ENCODE measurements at regions not wholly inside any gene's neighbourhood (a gene's known extent, or its start where the extent isn't known, plus 50 kb on each side); places are given as distances from the start of the nearest gene placed in this dataset.

DNA sequence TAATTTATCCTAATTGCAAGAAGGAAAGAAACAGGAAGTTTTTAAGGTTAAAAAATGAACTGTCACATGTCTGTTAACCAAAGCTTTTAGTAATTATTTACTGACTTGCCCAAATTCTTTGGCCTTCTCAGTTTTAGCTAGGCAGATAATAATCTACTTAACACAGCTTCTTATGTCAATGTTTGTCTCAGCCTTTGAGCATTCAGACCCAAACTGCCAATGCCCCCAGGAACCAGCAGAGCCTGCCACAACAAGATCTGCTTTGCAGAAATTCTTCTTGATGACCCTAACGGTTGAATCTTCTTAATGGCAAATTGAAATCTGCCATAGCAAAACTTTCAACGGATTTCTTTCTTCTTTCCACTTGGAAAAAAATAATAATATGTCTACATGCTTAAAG lies 792.4 kb upstream of the ADGRL2 start:
- H3K27ac ChIP-seq (ENCODE audit: low read depth in 2 of 2, low read length in 1 of 2), result no peak overlapping the region
- 36 to 58% methylated on average over 2 of the region's 2 CpGs for WGBS, 2 donors
- no peaks in the 10 kb centered on the region for H3K36me3 ChIP-seq (ENCODE audit: control insufficient read depth in 2 of 2, insufficient read depth in 2 of 2, low read length in 1 of 2)
- no peaks in the 10 kb centered on the region for H3K9me3 ChIP-seq (ENCODE audit: control insufficient read depth in 2 of 2, insufficient read depth in 1 of 2, low read depth in 1 of 2, low read length in 1 of 2)
- H3K4me3 ChIP-seq (ENCODE audit: low read depth in 1 of 2, low read length in 2 of 2), result no peak overlapping the region
- H3K4me1 ChIP-seq (ENCODE audit: control insufficient read depth in 2 of 2, insufficient read depth in 2 of 2, low read length in 1 of 2), result no peaks in the 10 kb centered on the region
- H3K27me3 ChIP-seq (ENCODE audit: control insufficient read depth in 1 of 2, insufficient read depth in 2 of 2, low read length in 2 of 2), result no peaks in the 10 kb centered on the region

DNA sequence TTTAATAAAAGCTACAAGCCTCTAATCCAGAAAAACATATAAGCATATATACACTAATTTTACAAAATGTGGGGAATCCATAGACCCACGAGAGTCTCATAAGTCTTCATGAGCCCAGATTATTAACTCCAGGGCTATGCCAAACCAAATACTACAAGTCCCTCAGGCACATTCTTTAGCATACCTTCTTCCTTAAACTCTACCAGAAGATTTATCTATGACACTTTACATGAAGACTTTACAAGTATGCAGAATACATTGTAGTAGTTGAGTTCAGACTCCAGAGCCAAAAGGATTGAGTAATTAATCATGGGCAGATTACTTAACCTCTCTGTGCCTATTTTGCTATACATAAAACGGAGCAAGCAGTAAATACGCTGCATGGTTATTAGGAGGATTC lies 793.7 kb upstream of the ADGRL2 start:
- Histone ChIP-seq H3K27me3 (ENCODE audit: control insufficient read depth in 1 of 2, insufficient read depth in 2 of 2, low read length in 2 of 2) (no peaks in the 10 kb centered on the region), H3K27ac (ENCODE audit: low read depth in 2 of 2, low read length in 1 of 2) (no peak overlapping the region), H3K4me1 (ENCODE audit: control insufficient read depth in 2 of 2, insufficient read depth in 2 of 2, low read length in 1 of 2) (no peaks in the 10 kb centered on the region), H3K9me3 (ENCODE audit: control insufficient read depth in 2 of 2, insufficient read depth in 1 of 2, low read depth in 1 of 2, low read length in 1 of 2) (no peaks in the 10 kb centered on the region), H3K4me3 (ENCODE audit: low read depth in 1 of 2, low read length in 2 of 2) (no peak overlapping the region), H3K36me3 (ENCODE audit: control insufficient read depth in 2 of 2, insufficient read depth in 2 of 2, low read length in 1 of 2) (no peaks in the 10 kb centered on the region)
- WGBS, 2 donors, result 50 to 73% methylated on average over 3 of the region's 3 CpGs

DNA sequence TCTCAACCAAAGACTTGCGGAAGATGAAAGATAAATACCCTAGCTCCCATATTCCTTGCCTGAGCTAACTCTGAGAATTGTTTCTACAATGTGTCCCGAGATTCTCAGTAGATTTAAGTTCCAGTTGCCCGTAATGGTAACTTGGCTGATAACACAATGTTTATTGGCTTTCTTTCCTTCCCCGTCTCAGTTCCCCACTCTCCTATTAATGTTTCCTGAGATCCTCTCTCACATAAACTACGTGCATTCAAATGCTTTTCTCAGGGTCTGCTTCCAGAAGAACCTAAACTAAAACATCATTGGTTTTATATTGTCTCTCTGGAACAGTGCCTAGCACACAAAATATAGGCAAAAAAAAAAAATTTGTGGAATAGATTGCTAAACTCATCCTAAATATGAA lies 794.2 kb upstream of the ADGRL2 start:
- no peaks in the 10 kb centered on the region for H3K27me3 ChIP-seq (ENCODE audit: control insufficient read depth in 1 of 2, insufficient read depth in 2 of 2, low read length in 2 of 2)
- no peaks in the 10 kb centered on the region for H3K9me3 ChIP-seq (ENCODE audit: control insufficient read depth in 2 of 2, insufficient read depth in 1 of 2, low read depth in 1 of 2, low read length in 1 of 2)
- no peaks in the 10 kb centered on the region for H3K4me1 ChIP-seq (ENCODE audit: control insufficient read depth in 2 of 2, insufficient read depth in 2 of 2, low read length in 1 of 2)
- H3K36me3 ChIP-seq (ENCODE audit: control insufficient read depth in 2 of 2, insufficient read depth in 2 of 2, low read length in 1 of 2), result no peaks in the 10 kb centered on the region
- WGBS, 2 donors, result 85 to 88% methylated on average over 5 of the region's 5 CpGs
- H3K27ac ChIP-seq (ENCODE audit: low read depth in 2 of 2, low read length in 1 of 2), result no peak overlapping the region
- H3K4me3 ChIP-seq (ENCODE audit: low read depth in 1 of 2, low read length in 2 of 2), result no peak overlapping the region

DNA sequence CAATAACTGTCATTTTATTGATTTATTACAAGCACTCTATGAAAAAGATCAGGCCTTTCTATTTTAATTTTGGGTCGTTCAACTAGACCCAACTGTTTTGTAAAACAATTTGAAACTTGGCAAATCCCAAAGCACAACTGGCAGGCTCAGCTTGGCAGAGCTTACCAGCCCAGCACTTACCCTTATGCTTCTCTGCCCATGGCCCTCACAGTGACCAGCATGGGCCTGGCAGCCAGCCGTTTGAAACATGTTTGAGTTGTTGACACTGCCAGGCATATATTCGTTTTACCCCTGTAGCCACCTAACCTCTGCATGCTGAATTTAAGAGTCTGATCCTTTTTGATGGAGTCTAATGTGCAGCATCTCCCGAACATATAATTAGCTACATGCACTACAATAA lies 796.7 kb upstream of the ADGRL2 start:
- WGBS, 2 donors, result 42 to 51% methylated on average over 4 of the region's 4 CpGs
- H3K9me3 ChIP-seq (ENCODE audit: control insufficient read depth in 2 of 2, insufficient read depth in 1 of 2, low read depth in 1 of 2, low read length in 1 of 2), result peaks cover 0 to 3% of the 10 kb centered on the region in 2 donors
- H3K27ac ChIP-seq (ENCODE audit: low read depth in 2 of 2, low read length in 1 of 2), result no peak overlapping the region
- H3K4me1 ChIP-seq (ENCODE audit: control insufficient read depth in 2 of 2, insufficient read depth in 2 of 2, low read length in 1 of 2), result no peaks in the 10 kb centered on the region
- H3K4me3 ChIP-seq (ENCODE audit: low read depth in 1 of 2, low read length in 2 of 2), result no peak overlapping the region
- no peaks in the 10 kb centered on the region for H3K36me3 ChIP-seq (ENCODE audit: control insufficient read depth in 2 of 2, insufficient read depth in 2 of 2, low read length in 1 of 2)
- no peaks in the 10 kb centered on the region for H3K27me3 ChIP-seq (ENCODE audit: control insufficient read depth in 1 of 2, insufficient read depth in 2 of 2, low read length in 2 of 2)

DNA sequence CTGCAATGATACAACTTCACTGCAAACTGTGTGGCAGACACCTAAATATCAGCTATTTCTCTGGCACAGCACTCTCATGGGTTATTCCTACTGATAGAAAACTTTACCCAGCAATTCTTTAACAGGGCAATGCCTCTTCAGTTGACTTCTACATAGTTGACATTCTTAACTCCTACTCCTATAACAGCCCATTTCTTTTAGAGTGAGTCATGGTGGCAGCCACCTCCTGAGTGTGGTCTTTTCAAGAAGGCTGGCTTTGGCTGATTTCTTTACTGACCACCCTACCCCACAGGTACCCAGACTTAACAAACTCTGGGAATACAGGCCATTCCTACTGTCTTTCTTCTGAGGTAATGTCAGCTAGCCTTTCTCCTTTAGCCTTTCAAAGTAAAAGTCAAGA lies 805.8 kb upstream of the ADGRL2 start:
- Histone ChIP-seq H3K4me1 (ENCODE audit: control insufficient read depth in 2 of 2, insufficient read depth in 2 of 2, low read length in 1 of 2) (no peaks in the 10 kb centered on the region), H3K4me3 (ENCODE audit: low read depth in 1 of 2, low read length in 2 of 2) (no peak overlapping the region), H3K27me3 (ENCODE audit: control insufficient read depth in 1 of 2, insufficient read depth in 2 of 2, low read length in 2 of 2) (peaks cover 0 to 6% of the 10 kb centered on the region in 2 donors)

DNA sequence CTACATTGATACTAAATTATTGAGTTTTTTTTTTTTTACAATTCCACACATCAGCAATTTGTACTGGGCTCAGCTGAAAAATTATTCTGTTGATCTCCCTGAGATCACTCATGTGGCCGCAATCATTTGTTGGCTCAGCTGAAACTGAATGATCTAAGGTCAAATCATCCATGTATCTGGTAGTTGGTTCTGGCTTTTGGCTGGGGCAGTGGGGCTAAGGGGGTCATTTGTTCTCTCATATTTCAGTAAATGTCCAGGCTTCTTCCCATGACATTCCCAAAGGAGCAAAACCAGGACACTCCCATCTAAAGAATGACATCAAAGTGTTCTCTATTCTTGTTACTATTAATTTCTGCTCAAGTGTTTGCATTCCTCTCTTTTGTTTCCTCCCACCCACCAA lies 806.7 kb upstream of the ADGRL2 start:
- Histone ChIP-seq H3K4me3 (ENCODE audit: low read depth in 1 of 2, low read length in 2 of 2) (no peak overlapping the region), H3K36me3 (ENCODE audit: control insufficient read depth in 2 of 2, insufficient read depth in 2 of 2, low read length in 1 of 2) (no peaks in the 10 kb centered on the region)

More for the DNA sequence above, 805.8 kb upstream of the ADGRL2 start:
- Histone ChIP-seq H3K27ac (ENCODE audit: low read depth in 2 of 2, low read length in 1 of 2) (no peak overlapping the region), H3K9me3 (ENCODE audit: control insufficient read depth in 2 of 2, insufficient read depth in 1 of 2, low read depth in 1 of 2, low read length in 1 of 2) (no peaks in the 10 kb centered on the region), H3K36me3 (ENCODE audit: control insufficient read depth in 2 of 2, insufficient read depth in 2 of 2, low read length in 1 of 2) (no peaks in the 10 kb centered on the region)

DNA sequence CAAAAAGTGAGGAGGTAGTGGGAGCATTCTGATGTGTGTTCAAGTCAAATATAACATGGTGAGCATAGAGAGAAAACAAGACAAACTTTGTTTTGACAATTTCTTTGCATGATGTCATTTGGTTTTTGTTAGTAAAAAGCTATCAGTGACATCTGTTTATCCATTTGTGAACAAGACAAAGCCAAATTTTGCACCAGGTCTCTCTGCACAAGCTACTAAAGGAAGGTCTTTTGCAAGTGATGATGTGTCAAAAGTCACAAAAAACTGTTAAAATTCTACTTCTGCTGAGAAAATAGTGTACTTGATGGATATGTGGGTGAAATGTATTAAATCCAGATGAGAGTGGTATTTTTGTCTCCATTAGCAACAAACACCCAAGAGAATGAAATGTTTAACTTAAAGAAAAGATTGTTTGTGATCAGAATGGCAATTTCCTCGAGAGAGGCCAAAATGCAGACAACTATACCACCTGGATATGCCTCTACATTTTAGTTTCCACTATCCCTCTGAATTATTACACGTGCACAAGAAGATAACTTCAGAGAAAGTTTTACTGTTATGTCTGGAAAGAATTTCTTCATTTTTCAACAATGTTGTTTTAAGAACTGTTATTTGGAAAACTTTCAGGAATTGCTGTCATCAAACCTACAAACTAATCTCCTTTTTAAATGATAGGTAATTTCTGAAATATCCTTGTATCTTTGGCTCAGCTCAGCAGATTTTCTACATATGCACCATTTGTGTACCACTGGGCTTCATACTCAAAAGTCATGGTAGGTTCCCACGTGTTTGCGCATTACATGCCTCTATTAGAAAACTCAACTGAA lies 807.4 kb upstream of the ADGRL2 start:
- Histone ChIP-seq H3K27ac (ENCODE audit: low read depth in 2 of 2, low read length in 1 of 2) (no peak overlapping the region), H3K9me3 (ENCODE audit: control insufficient read depth in 2 of 2, insufficient read depth in 1 of 2, low read depth in 1 of 2, low read length in 1 of 2) (no peaks in the 10 kb centered on the region), H3K4me1 (ENCODE audit: control insufficient read depth in 2 of 2, insufficient read depth in 2 of 2, low read length in 1 of 2) (no peaks in the 10 kb centered on the region), H3K4me3 (ENCODE audit: low read depth in 1 of 2, low read length in 2 of 2) (no peak overlapping the region), H3K27me3 (ENCODE audit: control insufficient read depth in 1 of 2, insufficient read depth in 2 of 2, low read length in 2 of 2) (peaks cover 0 to 6% of the 10 kb centered on the region in 2 donors), H3K36me3 (ENCODE audit: control insufficient read depth in 2 of 2, insufficient read depth in 2 of 2, low read length in 1 of 2) (no peaks in the 10 kb centered on the region)
- WGBS, 2 donors, result 79 to 80% methylated on average over 4 of the region's 4 CpGs

More for the DNA sequence above, 806.7 kb upstream of the ADGRL2 start:
- Histone ChIP-seq H3K9me3 (ENCODE audit: control insufficient read depth in 2 of 2, insufficient read depth in 1 of 2, low read depth in 1 of 2, low read length in 1 of 2) (no peaks in the 10 kb centered on the region), H3K27ac (ENCODE audit: low read depth in 2 of 2, low read length in 1 of 2) (no peak overlapping the region), H3K4me1 (ENCODE audit: control insufficient read depth in 2 of 2, insufficient read depth in 2 of 2, low read length in 1 of 2) (no peaks in the 10 kb centered on the region), H3K27me3 (ENCODE audit: control insufficient read depth in 1 of 2, insufficient read depth in 2 of 2, low read length in 2 of 2) (peaks cover 0 to 6% of the 10 kb centered on the region in 2 donors)
- 75 to 93% methylated on average over 1 of the region's 1 CpG for WGBS, 2 donors

DNA sequence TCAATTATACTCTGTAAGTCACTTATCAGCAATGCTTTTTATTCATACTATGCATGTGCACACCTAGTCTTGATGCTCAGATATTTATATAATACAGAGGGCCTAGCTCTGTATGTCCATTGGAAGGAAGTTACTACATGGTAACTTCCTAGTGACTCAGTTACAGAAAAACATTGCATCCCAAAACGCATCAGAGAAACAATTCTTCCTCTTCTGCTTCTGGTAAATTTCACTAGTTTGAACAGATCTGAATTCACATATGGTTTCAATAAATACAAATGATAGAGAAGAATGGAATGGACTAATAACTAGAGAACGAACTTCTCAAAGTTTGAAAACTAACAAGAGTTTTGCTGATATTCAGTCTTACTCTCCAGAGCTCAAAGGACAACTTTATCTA lies 811.3 kb upstream of the ADGRL2 start:
- Histone ChIP-seq H3K36me3 (ENCODE audit: control insufficient read depth in 2 of 2, insufficient read depth in 2 of 2, low read length in 1 of 2) (no peaks in the 10 kb centered on the region), H3K4me1 (ENCODE audit: control insufficient read depth in 2 of 2, insufficient read depth in 2 of 2, low read length in 1 of 2) (no peaks in the 10 kb centered on the region), H3K27ac (ENCODE audit: low read depth in 2 of 2, low read length in 1 of 2) (no peak overlapping the region), H3K4me3 (ENCODE audit: low read depth in 1 of 2, low read length in 2 of 2) (no peak overlapping the region), H3K9me3 (ENCODE audit: control insufficient read depth in 2 of 2, insufficient read depth in 1 of 2, low read depth in 1 of 2, low read length in 1 of 2) (no peaks in the 10 kb centered on the region), H3K27me3 (ENCODE audit: control insufficient read depth in 1 of 2, insufficient read depth in 2 of 2, low read length in 2 of 2) (no peaks in the 10 kb centered on the region)
- 79% methylated on average over 2 of the region's 2 CpGs for WGBS, 2 donors

DNA sequence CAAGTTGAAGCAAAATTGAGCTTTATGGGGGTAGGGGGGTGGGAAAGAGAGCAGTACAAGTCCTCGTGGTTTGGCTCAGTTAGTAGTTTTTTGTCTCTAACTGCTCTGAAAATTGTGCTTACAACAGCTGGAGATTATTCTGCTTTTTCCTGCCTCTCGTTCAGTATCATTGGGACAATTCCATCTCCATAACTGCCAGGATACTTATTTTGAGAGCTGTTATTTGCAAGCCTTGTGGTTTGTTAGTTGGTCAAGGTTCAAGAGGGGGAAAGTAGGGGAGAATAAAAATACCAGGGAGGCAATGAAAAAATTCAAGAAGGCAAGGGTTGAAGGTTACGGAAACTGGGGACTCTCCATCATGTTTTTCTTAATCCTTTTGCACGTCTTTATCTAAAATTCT lies 811.8 kb upstream of the ADGRL2 start:
- WGBS, 2 donors, result 58 to 60% methylated on average over 4 of the region's 4 CpGs
- Histone ChIP-seq H3K27me3 (ENCODE audit: control insufficient read depth in 1 of 2, insufficient read depth in 2 of 2, low read length in 2 of 2) (no peaks in the 10 kb centered on the region), H3K4me3 (ENCODE audit: low read depth in 1 of 2, low read length in 2 of 2) (no peak overlapping the region), H3K27ac (ENCODE audit: low read depth in 2 of 2, low read length in 1 of 2) (no peak overlapping the region), H3K4me1 (ENCODE audit: control insufficient read depth in 2 of 2, insufficient read depth in 2 of 2, low read length in 1 of 2) (no peaks in the 10 kb centered on the region), H3K36me3 (ENCODE audit: control insufficient read depth in 2 of 2, insufficient read depth in 2 of 2, low read length in 1 of 2) (no peaks in the 10 kb centered on the region), H3K9me3 (ENCODE audit: control insufficient read depth in 2 of 2, insufficient read depth in 1 of 2, low read depth in 1 of 2, low read length in 1 of 2) (no peaks in the 10 kb centered on the region)

DNA sequence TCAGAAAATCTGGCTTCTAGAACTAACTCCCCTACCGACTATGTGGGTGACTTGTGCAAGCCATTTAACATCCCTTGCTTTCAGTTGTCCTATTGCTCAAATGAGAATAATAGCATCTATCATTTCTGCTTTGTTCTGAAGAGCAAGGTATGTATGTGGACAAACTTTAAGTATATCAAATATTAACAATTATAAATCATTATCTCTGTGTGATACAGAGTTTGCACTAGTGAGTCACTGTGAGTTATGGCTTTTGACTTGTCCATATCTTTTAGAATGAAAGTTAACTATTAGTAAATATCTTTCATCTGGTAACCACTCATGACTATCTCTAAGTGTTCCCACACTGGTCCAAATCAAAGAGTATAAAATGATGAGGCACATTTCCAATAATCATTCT lies 812.9 kb upstream of the ADGRL2 start:
- Histone ChIP-seq H3K9me3 (ENCODE audit: control insufficient read depth in 2 of 2, insufficient read depth in 1 of 2, low read depth in 1 of 2, low read length in 1 of 2) (no peaks in the 10 kb centered on the region), H3K4me3 (ENCODE audit: low read depth in 1 of 2, low read length in 2 of 2) (no peak overlapping the region)
- 56 to 84% methylated on average over 1 of the region's 1 CpG for WGBS, 2 donors

More for the DNA sequence above, 812.9 kb upstream of the ADGRL2 start:
- Histone ChIP-seq H3K27me3 (ENCODE audit: control insufficient read depth in 1 of 2, insufficient read depth in 2 of 2, low read length in 2 of 2) (no peaks in the 10 kb centered on the region), H3K36me3 (ENCODE audit: control insufficient read depth in 2 of 2, insufficient read depth in 2 of 2, low read length in 1 of 2) (no peaks in the 10 kb centered on the region), H3K27ac (ENCODE audit: low read depth in 2 of 2, low read length in 1 of 2) (no peak overlapping the region), H3K4me1 (ENCODE audit: control insufficient read depth in 2 of 2, insufficient read depth in 2 of 2, low read length in 1 of 2) (no peaks in the 10 kb centered on the region)

Measured in esophagus (tissue), 2 donors.